Smooth muscle cell (in vitro differentiated cells): ENCODE measurements at regions not wholly inside any gene's neighbourhood (a gene's known extent, or its start where the extent isn't known, plus 50 kb on each side); places are given as distances from the start of the nearest gene placed in this dataset.

ENCODE experiments used
- DNase-seq: peaks from one replicate; lab custom pipeline; 2025; ENCODE audit not compliant: unreplicated experiment; lab: John Stamatoyannopoulos, UW
- H2AFZ ChIP-seq: fragments of 200-600 bp; sonication (generic); 2 replicates; pipeline ENCODE4 v1.6.0; 2016; ENCODE audit warnings: antibody characterized with exemption, low read depth, mild to moderate bottlenecking
- H3F3A ChIP-seq: fragments of 200-600 bp; sonication (generic); 2 replicates; pipeline ENCODE4 v1.6.0; 2017; ENCODE audit warnings: antibody characterized with exemption, low read depth
- H3K27ac ChIP-seq: fragments of 200-600 bp; sonication (generic); 2 replicates; pipeline ENCODE4 v1.5.1; 2016; ENCODE audit warnings: low read depth, mild to moderate bottlenecking
- H3K27me3 ChIP-seq: fragments of 200-600 bp; sonication (generic); 2 replicates; pipeline ENCODE4 v1.6.1; 2016; ENCODE audit warnings: low read depth, mild to moderate bottlenecking
- H3K36me3 ChIP-seq: fragments of 200-600 bp; sonication (generic); 2 replicates; pipeline ENCODE4 v1.5.1; 2016; ENCODE audit warnings: low read depth
- H3K4me1 ChIP-seq: fragments of 200-600 bp; sonication (generic); 2 replicates; pipeline ENCODE4 v1.5.1; 2016; ENCODE audit warnings: low read depth
- H3K4me2 ChIP-seq: fragments of 200-600 bp; sonication (generic); 2 replicates; pipeline ENCODE4 v1.6.0; 2016; ENCODE audit warnings: mild to moderate bottlenecking
- H3K4me3 ChIP-seq: fragments of 200-600 bp; sonication (generic); 2 replicates; pipeline ENCODE4 v1.5.1; 2016; ENCODE audit warnings: mild to moderate bottlenecking
- H3K79me2 ChIP-seq: fragments of 200-600 bp; sonication (generic); 2 replicates; pipeline ENCODE4 v1.6.0; 2016; ENCODE audit warnings: low read depth, mild to moderate bottlenecking
- H3K9ac ChIP-seq: fragments of 200-600 bp; sonication (generic); 2 replicates; pipeline ENCODE4 v1.6.0; 2016; ENCODE audit warnings: low read depth
- H3K9me3 ChIP-seq: fragments of 200-600 bp; sonication (generic); replicated peaks from 2 replicates; pipeline ENCODE4 v1.5.1; 2016; ENCODE audit warnings: low read depth
- H4K20me1 ChIP-seq: fragments of 200-600 bp; sonication (generic); 2 replicates; pipeline ENCODE4 v1.6.0; 2016; ENCODE audit warnings: low read depth
- WGBS: methylation state at CpG from one replicate; pipeline ENCODE4 v1.1.7; 2016; ENCODE audit warnings: low lambda C conversion rate; 5-methylcytosine and 5-hydroxymethylcytosine counted together
- TF ChIP-seq, protein P1 (sequence below): fragments of 200-600 bp; sonication (generic); IDR thresholded peaks from 2 replicates; pipeline ENCODE4 v1.5.1; 2017; ENCODE audit warnings: borderline replicate concordance, mild to moderate bottlenecking, antibody characterized with exemption; ENCODE audit not compliant: insufficient read depth, poor library complexity, severe bottlenecking

DNA sequence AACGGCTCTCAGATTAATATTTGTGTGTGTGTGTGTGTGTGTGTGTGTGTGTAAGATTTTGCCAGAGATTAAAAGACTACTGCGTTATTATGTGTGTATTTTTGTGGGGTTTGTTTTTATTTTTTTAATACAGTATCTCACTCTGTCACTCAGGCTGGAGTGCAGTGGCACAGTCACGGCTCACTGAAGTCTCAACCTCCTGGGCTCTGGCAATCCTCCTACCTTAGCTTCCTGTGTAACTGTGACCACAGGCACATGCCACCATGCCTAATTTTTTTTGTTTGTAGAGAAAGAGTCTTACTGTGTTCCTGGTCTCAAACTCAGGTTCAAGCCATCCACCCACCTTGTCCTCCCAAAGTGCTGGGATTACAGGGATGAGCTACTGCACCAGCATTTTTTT is 87.2 kb downstream of the CYB561 start:
- TF ChIP-seq, protein P1, sequence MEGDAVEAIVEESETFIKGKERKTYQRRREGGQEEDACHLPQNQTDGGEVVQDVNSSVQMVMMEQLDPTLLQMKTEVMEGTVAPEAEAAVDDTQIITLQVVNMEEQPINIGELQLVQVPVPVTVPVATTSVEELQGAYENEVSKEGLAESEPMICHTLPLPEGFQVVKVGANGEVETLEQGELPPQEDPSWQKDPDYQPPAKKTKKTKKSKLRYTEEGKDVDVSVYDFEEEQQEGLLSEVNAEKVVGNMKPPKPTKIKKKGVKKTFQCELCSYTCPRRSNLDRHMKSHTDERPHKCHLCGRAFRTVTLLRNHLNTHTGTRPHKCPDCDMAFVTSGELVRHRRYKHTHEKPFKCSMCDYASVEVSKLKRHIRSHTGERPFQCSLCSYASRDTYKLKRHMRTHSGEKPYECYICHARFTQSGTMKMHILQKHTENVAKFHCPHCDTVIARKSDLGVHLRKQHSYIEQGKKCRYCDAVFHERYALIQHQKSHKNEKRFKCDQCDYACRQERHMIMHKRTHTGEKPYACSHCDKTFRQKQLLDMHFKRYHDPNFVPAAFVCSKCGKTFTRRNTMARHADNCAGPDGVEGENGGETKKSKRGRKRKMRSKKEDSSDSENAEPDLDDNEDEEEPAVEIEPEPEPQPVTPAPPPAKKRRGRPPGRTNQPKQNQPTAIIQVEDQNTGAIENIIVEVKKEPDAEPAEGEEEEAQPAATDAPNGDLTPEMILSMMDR = no peak
- Histone ChIP-seq H3K79me2 (no peaks in the 10 kb centered on the region), H3K4me1 (no peaks in the 10 kb centered on the region), H3F3A (no peaks in the 10 kb centered on the region), H3K9ac (no peak overlapping the region), H3K9me3 (no peaks in the 10 kb centered on the region), H3K27ac (no peak overlapping the region), H3K4me3 (no peak overlapping the region), H2AFZ (no peak overlapping the region), H3K4me2 (no peak overlapping the region), H4K20me1 (no peaks in the 10 kb centered on the region), H3K36me3 (no peaks in the 10 kb centered on the region), H3K27me3 (no peaks in the 10 kb centered on the region)
- DNase-seq = no peak
- 94% methylated on average over 3 of the region's 3 CpGs for WGBS

DNA sequence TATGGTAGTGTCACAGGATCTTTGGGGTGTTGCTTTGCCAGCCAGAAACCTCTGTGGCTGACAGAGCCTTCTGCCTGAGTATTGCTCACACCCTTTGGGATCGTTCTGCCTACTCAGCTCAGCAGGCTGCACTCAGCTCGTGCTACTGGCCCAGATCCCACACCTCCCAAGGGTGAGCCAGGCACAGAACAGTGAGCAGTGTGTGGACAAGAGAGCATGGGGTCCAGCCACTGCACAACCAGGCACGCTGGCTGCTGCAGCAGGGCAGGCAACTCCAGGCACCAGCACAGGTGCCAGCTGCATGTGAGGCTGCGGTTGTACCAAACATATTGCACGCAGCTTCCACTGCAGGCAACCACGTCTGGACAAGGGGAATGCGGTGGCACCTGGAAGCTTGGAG is 84.9 kb downstream of the CYB561 start:
- Histone ChIP-seq H3K4me1 (no peaks in the 10 kb centered on the region), H3K4me3 (no peak overlapping the region), H4K20me1 (no peaks in the 10 kb centered on the region), H3K4me2 (no peak overlapping the region), H3K9ac (no peak overlapping the region), H3K79me2 (no peaks in the 10 kb centered on the region), H3K27ac (no peak overlapping the region), H2AFZ (no peak overlapping the region), H3K9me3 (no peaks in the 10 kb centered on the region), H3K27me3 (no peaks in the 10 kb centered on the region), H3K36me3 (no peaks in the 10 kb centered on the region), H3F3A (no peaks in the 10 kb centered on the region)
- 99% methylated on average over 7 of the region's 7 CpGs for WGBS
- no peak for DNase-seq
- TF ChIP-seq, protein P1 = no peak

DNA sequence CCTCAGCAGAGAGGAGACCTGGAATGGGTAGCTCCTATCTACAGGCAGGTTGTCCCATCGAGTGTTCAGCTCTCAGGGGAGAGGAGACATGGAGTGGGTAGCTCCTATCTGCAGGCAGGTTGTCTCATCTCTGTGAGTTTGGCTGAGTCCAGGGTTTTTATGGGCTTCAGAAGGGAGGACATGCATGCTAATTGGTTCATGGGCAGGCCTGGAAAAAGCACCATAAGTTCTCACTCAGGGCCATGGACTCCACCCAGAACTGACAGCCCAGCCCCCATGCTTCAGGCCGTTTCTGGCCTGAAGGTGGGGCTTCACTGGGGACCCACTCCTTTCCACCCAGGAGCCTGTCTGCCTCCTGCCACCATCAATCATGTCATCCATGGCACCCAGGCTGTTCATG is 84.0 kb downstream of the CYB561 start:
- Histone ChIP-seq H3K27ac (no peak overlapping the region), H3F3A (no peaks in the 10 kb centered on the region), H3K4me1 (no peaks in the 10 kb centered on the region), H3K36me3 (no peaks in the 10 kb centered on the region), H3K27me3 (no peaks in the 10 kb centered on the region), H3K9me3 (no peaks in the 10 kb centered on the region), H2AFZ (no peak overlapping the region), H3K79me2 (no peaks in the 10 kb centered on the region), H3K4me2 (no peak overlapping the region), H4K20me1 (no peaks in the 10 kb centered on the region), H3K4me3 (no peak overlapping the region), H3K9ac (no peak overlapping the region)
- TF ChIP-seq, protein P1 = no peak
- DNase-seq = no peak
- WGBS = 94% methylated on average over 2 of the region's 2 CpGs

DNA sequence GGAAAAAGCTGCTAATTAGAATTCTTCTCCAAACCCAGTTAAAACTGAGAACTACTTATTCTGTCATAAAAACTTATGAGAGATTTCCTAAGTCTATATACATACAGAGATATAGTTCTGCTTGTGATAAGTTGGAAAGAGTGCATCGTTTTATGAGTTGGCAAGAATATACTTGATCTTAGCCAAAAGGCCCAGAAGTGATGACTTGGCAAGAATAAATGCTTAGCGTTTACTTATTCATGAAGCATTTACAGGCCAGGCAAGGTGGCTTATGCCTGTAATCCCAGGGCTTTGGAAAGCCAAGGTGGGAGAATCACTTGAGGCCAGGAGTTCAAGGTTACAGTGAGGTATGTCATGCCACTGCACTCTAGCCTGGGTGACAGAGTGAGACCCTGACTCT is 81.7 kb downstream of the CYB561 start:
- H3K4me1 ChIP-seq = no peaks in the 10 kb centered on the region
- H3K36me3 ChIP-seq = no peaks in the 10 kb centered on the region
- H3K27ac ChIP-seq = no peak overlapping the region
- H3K9ac ChIP-seq = no peak overlapping the region
- H2AFZ ChIP-seq = no peak overlapping the region
- no peaks in the 10 kb centered on the region for H3F3A ChIP-seq
- peaks cover 4% of the 10 kb centered on the region for H4K20me1 ChIP-seq
- H3K9me3 ChIP-seq = no peaks in the 10 kb centered on the region
- no peak overlapping the region for H3K4me3 ChIP-seq
- 45% methylated on average over 2 of the region's 2 CpGs for WGBS
- no peak overlapping the region for H3K4me2 ChIP-seq
- TF ChIP-seq, protein P1 = no peak
- H3K27me3 ChIP-seq = no peaks in the 10 kb centered on the region
- no peaks in the 10 kb centered on the region for H3K79me2 ChIP-seq
- DNase-seq = no peak
